PC-3 (cell line): ENCODE measurements at regions not wholly inside any gene's neighbourhood (a gene's known extent, or its start where the extent isn't known, plus 50 kb on each side); places are given as distances from the start of the nearest gene placed in this dataset.

Experiments used
- ATAC-seq: fragments of 200-7000 bp; cut with Tn5 transposase; 2 replicates; pipeline ENCODE4 v1.9.1; 2020; ENCODE audit warnings: mild to moderate bottlenecking, moderate library complexity
- BruUV-seq: library from RNA; stranded (reverse); fragments of 400-500 nt; replicated peaks from 2 replicates; lab custom pipeline; 2021; lab: Mats Ljungman, UMichigan
- CTCF ChIA-PET: fragments of 300-600 bp; sonication (Branson Sonifier 250); formaldehyde crosslinking; loops from one replicate; lab custom pipeline; 2022; ENCODE audit warnings: antibody characterized with exemption; lab: Charles Lee
- POLR2A ChIA-PET: fragments of 300-600 bp; sonication (Branson Sonifier 250); formaldehyde crosslinking; loops from one replicate; lab custom pipeline; 2022; ENCODE audit warnings: antibody characterized with exemption; ENCODE audit not compliant: unreplicated experiment; lab: Charles Lee
- DNase-seq: peaks from one replicate; pipeline ENCODE4 v3.0.0-alpha.2; 2015
- H2AFZ ChIP-seq: fragments of 300-600 bp; sonication (generic); 2 replicates; pipeline ENCODE4 v1.6.0; 2016; ENCODE audit warnings: antibody characterized with exemption, low read length
- H3F3A ChIP-seq: fragments of 300-600 bp; sonication (generic); one replicate; pipeline ENCODE4 v1.6.0; 2017; ENCODE audit warnings: antibody characterized with exemption, low read length, control low read depth, mild to moderate bottlenecking; ENCODE audit not compliant: unreplicated experiment
- H3K27ac ChIP-seq: fragments of 300-600 bp; sonication (generic); 2 replicates; pipeline ENCODE4 v1.5.1; 2016; ENCODE audit warnings: mild to moderate bottlenecking, low read length
- H3K27me3 ChIP-seq: fragments of 300-600 bp; sonication (generic); 2 replicates; pipeline ENCODE4 v1.6.1; 2016; ENCODE audit warnings: low read length, mixed read lengths
- H3K36me3 ChIP-seq: fragments of 300-600 bp; sonication (generic); 2 replicates; pipeline ENCODE4 v1.6.1; 2016; ENCODE audit warnings: low read depth, mixed run types, low read length, mixed read lengths
- H3K4me1 ChIP-seq: fragments of 300-600 bp; sonication (generic); 2 replicates; pipeline ENCODE4 v1.5.1; 2016; ENCODE audit warnings: low read length; ENCODE audit not compliant: insufficient read depth
- H3K4me2 ChIP-seq: fragments of 300-600 bp; sonication (generic); 2 replicates; pipeline ENCODE4 v1.6.0; 2016; ENCODE audit warnings: low read length
- H3K4me3 ChIP-seq: fragments of 300-600 bp; sonication (generic); 2 replicates; pipeline ENCODE4 v1.5.1; 2016; ENCODE audit warnings: mild to moderate bottlenecking, low read length, mixed read lengths
- H3K79me2 ChIP-seq: fragments of 300-600 bp; sonication (generic); 2 replicates; pipeline ENCODE4 v1.6.1; 2017; ENCODE audit warnings: low read length, mixed read lengths
- H3K9ac ChIP-seq: fragments of 300-600 bp; sonication (generic); 2 replicates; pipeline ENCODE4 v1.6.0; 2016; ENCODE audit warnings: mild to moderate bottlenecking, low read length
- H3K9me2 ChIP-seq: fragments of 300-600 bp; sonication (generic); replicated peaks from 2 replicates; pipeline ENCODE4 v1.6.1; 2016; ENCODE audit warnings: mixed run types, low read length, mixed read lengths
- H3K9me3 ChIP-seq: fragments of 300-600 bp; sonication (generic); 2 replicates; pipeline ENCODE4 v1.6.1; 2016; ENCODE audit warnings: low read length, mixed read lengths
- H4K20me1 ChIP-seq: fragments of 300-600 bp; sonication (generic); 2 replicates; pipeline ENCODE4 v1.6.1; 2016; ENCODE audit warnings: low read length, mixed read lengths
- EZH2 ChIP-seq: fragments of 300-600 bp; sonication (generic); IDR thresholded peaks from one replicate; pipeline ENCODE4 v1.6.1; 2017; ENCODE audit warnings: antibody characterized with exemption, mild to moderate bottlenecking, low read length; ENCODE audit not compliant: unreplicated experiment
- EZH2phosphoT487 ChIP-seq: fragments of 300-600 bp; sonication (generic); IDR thresholded peaks from 2 replicates; pipeline ENCODE4 v1.6.1; 2018; ENCODE audit warnings: mild to moderate bottlenecking, antibody characterized with exemption, low read length, borderline replicate concordance
- intact Hi-C: fragments of 100-400 bp; cut with micrococcal nuclease; formaldehyde crosslinking; loops from 2 replicates; pipeline ENCODE4 v1.9.0; 2023
- TF ChIP-seq, protein P1 (sequence below): fragments of 300-600 bp; sonication (generic); conservative IDR thresholded peaks from 2 replicates; pipeline ENCODE4 v1.5.1; 2017; ENCODE audit warnings: antibody characterized with exemption, low read depth, mild to moderate bottlenecking, low read length

GRCh38 chr5:174542471-174542870, 181.9 kb upstream of the MSX2 start:
- Histone ChIP-seq H3K9ac (no peak overlapping the region), H3F3A (no peaks in the 10 kb centered on the region), H2AFZ (no peak overlapping the region), H3K36me3 (no peaks in the 10 kb centered on the region), H3K9me2 (no peaks in the 10 kb centered on the region), H3K4me1 (no peaks in the 10 kb centered on the region), H3K4me2 (no peak overlapping the region), H3K9me3 (no peaks in the 10 kb centered on the region), H3K27me3 (no peaks in the 10 kb centered on the region), H4K20me1 (no peaks in the 10 kb centered on the region), H3K79me2 (no peaks in the 10 kb centered on the region), H3K27ac (no peak overlapping the region), H3K4me3 (no peak overlapping the region)
- ATAC-seq (no peak), DNase-seq (no peak)
- intact Hi-C loops: no loop called here
- no TSS peak for BruUV-seq
- POLR2A ChIA-PET: no interaction called here
- no peak for TF ChIP-seq EZH2
- TF ChIP-seq EZH2phosphoT487: no peak
- TF ChIP-seq, protein P1, sequence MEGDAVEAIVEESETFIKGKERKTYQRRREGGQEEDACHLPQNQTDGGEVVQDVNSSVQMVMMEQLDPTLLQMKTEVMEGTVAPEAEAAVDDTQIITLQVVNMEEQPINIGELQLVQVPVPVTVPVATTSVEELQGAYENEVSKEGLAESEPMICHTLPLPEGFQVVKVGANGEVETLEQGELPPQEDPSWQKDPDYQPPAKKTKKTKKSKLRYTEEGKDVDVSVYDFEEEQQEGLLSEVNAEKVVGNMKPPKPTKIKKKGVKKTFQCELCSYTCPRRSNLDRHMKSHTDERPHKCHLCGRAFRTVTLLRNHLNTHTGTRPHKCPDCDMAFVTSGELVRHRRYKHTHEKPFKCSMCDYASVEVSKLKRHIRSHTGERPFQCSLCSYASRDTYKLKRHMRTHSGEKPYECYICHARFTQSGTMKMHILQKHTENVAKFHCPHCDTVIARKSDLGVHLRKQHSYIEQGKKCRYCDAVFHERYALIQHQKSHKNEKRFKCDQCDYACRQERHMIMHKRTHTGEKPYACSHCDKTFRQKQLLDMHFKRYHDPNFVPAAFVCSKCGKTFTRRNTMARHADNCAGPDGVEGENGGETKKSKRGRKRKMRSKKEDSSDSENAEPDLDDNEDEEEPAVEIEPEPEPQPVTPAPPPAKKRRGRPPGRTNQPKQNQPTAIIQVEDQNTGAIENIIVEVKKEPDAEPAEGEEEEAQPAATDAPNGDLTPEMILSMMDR: no peak
- CTCF ChIA-PET: no interaction called here

DNA sequence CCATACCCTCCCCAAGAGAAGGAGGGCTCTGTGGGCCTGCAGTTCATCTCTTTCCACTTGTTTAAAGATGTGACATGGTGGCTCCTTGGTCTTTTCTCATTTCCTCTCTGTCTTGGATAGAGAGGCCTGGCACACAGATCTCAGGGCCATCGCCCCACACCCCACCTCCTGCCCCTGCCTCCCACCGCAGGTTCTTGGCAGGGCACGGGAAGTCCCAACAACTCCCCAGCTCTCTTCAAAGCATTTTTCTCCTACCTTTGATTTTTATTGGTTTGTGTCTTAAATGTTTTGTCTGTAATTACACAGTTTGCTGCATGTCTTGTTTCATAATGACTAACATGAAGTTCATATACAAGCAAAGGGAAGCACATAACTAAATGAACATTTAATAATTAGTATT, 178.5 kb upstream of the MSX2 start:
- DNase-seq: no peak
- ChIA-PET POLR2A (no interaction called here), CTCF (no interaction called here)
- H3K4me1 ChIP-seq: no peaks in the 10 kb centered on the region
- H3K9ac ChIP-seq: no peak overlapping the region
- no peaks in the 10 kb centered on the region for H4K20me1 ChIP-seq
- no peak overlapping the region for H3K4me3 ChIP-seq
- intact Hi-C loops: no loop called here
- no peaks in the 10 kb centered on the region for H3K27me3 ChIP-seq
- ATAC-seq: no peak
- BruUV-seq: no TSS peak
- H3K36me3 ChIP-seq: no peaks in the 10 kb centered on the region
- H3K79me2 ChIP-seq: no peaks in the 10 kb centered on the region
- H3K27ac ChIP-seq: no peak overlapping the region
- no peak for TF ChIP-seq EZH2
- TF ChIP-seq EZH2phosphoT487: no peak
- TF ChIP-seq, protein P1: no peak
- H3K9me2 ChIP-seq: no peaks in the 10 kb centered on the region
- H2AFZ ChIP-seq: no peak overlapping the region
- H3F3A ChIP-seq: no peaks in the 10 kb centered on the region
- H3K4me2 ChIP-seq: no peak overlapping the region
- H3K9me3 ChIP-seq: no peaks in the 10 kb centered on the region

DNA sequence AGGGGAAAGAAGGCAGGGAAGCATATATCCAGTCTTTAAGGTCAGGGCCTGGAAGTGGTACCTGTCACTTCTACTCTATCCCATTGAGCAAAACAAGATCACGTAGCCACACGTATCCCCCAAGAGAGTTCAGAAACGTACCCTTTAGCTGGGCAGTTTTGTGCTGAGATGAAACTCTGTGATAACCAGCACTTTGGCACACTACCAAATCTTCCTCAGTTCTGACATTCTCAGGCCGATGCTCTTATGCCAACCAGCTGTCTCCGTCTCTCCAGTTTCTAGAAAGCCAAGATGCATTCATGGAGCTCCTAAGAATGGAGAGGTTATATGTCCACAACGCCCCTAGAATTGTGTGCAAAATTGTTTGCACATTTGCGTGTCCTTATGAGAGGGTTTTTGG, 176.6 kb upstream of the MSX2 start:
- no peak for ATAC-seq
- CTCF ChIA-PET: no interaction called here
- H3K4me2 ChIP-seq: no peak overlapping the region
- no TSS peak for BruUV-seq
- POLR2A ChIA-PET: no interaction called here
- H3K9me3 ChIP-seq: no peaks in the 10 kb centered on the region
- H3K36me3 ChIP-seq: no peaks in the 10 kb centered on the region
- H3K79me2 ChIP-seq: no peaks in the 10 kb centered on the region
- no peak overlapping the region for H3K4me3 ChIP-seq
- H3K9ac ChIP-seq: no peak overlapping the region
- H2AFZ ChIP-seq: no peak overlapping the region
- H3K4me1 ChIP-seq: no peaks in the 10 kb centered on the region
- intact Hi-C loops: no loop called here
- no peaks in the 10 kb centered on the region for H3F3A ChIP-seq
- TF ChIP-seq EZH2phosphoT487 (no peak), EZH2 (no peak)
- TF ChIP-seq, protein P1: no peak
- no peaks in the 10 kb centered on the region for H4K20me1 ChIP-seq
- no peak overlapping the region for H3K27ac ChIP-seq
- no peaks in the 10 kb centered on the region for H3K27me3 ChIP-seq
- no peaks in the 10 kb centered on the region for H3K9me2 ChIP-seq
- no peak for DNase-seq
